HEK293 (cell line): ENCODE measurements at regions not wholly inside any gene's neighbourhood (a gene's known extent, or its start where the extent isn't known, plus 50 kb on each side); places are given as distances from the start of the nearest gene placed in this dataset.

Source experiments
- CTCF ChIP-seq: fragments of 450-650 bp; formaldehyde crosslinking; IDR thresholded peaks from 2 replicates; pipeline ENCODE4 v1.5.1; 2016; ENCODE audit warnings: missing biosample characterization, missing genetic modification characterization
- KLF16 ChIP-seq: fragments of 450-650 bp; formaldehyde crosslinking; IDR thresholded peaks from 2 replicates; pipeline ENCODE4 v1.5.1; 2017; ENCODE audit warnings: missing biosample characterization, missing genetic modification characterization
- MYNN ChIP-seq: fragments of 450-650 bp; formaldehyde crosslinking; IDR thresholded peaks from 2 replicates; pipeline ENCODE4 v1.5.1; 2016; ENCODE audit warnings: missing biosample characterization, missing genetic modification characterization, borderline replicate concordance
- PBX3 ChIP-seq: sonication (generic); formaldehyde crosslinking; IDR thresholded peaks from 2 replicates; pipeline ENCODE4 v1.8.1; 2022; ENCODE audit warnings: mild to moderate bottlenecking, moderate library complexity, missing genetic modification reagents
- SETDB1 ChIP-seq: IDR thresholded peaks from one replicate; pipeline ENCODE4 v1.6.1; 2017; ENCODE audit warnings: mild to moderate bottlenecking, low read length, moderate library complexity, mixed read lengths; ENCODE audit not compliant: insufficient read length
- ZBTB20 ChIP-seq: fragments of 450-650 bp; formaldehyde crosslinking; IDR thresholded peaks from 2 replicates; pipeline ENCODE4 v1.5.1; 2016; ENCODE audit warnings: missing biosample characterization, missing genetic modification characterization
- ZNF214 ChIP-seq: fragments of 450-650 bp; formaldehyde crosslinking; IDR thresholded peaks from 2 replicates; pipeline ENCODE4 v1.5.1; 2017; ENCODE audit warnings: missing biosample characterization, mild to moderate bottlenecking, missing genetic modification characterization, borderline replicate concordance
- ZNF580 ChIP-seq: fragments of 450-650 bp; formaldehyde crosslinking; IDR thresholded peaks from 2 replicates; pipeline ENCODE4 v1.5.1; 2016; ENCODE audit warnings: missing biosample characterization, missing genetic modification characterization
- ZSCAN30 ChIP-seq: fragments of 450-650 bp; IDR thresholded peaks from 2 replicates; pipeline ENCODE4 v1.5.1; 2018; ENCODE audit warnings: missing biosample characterization, mild to moderate bottlenecking, missing genetic modification characterization, moderate library complexity

- TF ChIP-seq SETDB1, result no peak
- TF ChIP-seq PBX3 (CRISPR knock-in tag), result no peak
- TF ChIP-seq ZNF580, result no peak
- TF ChIP-seq ZBTB20 (tag by site-specific recombination), result no peak
- TF ChIP-seq CTCF (tag by site-specific recombination), result no peak
- no peak for TF ChIP-seq ZNF214
- TF ChIP-seq ZSCAN30, result no peak
- no peak for TF ChIP-seq MYNN (tag by site-specific recombination)
- TF ChIP-seq KLF16 (tag by site-specific recombination), result no peak
Measured at GRCh38 chr7:96548664-96549063, 161.0 kb downstream of the SEM1 start.
